Activated CD4-positive, CD25-positive, alpha-beta regulatory T cell treated with anti-CD3 and anti-CD28 coated beads, Interleukin-2, amount 50 U/mL, for 16 hours (primary cell): ENCODE measurements at regions not wholly inside any gene's neighbourhood (a gene's known extent, or its start where the extent isn't known, plus 50 kb on each side); places are given as distances from the start of the nearest gene placed in this dataset.
"Not testable (repeated sequence)": the region's sequence is repeated elsewhere in the genome, so short reads cannot be mapped to it uniquely, and the experiment has no call there.

Source experiments
- DNase-seq: peaks from one replicate; pipeline ENCODE4 v3.0.0-alpha.2; 2020; ENCODE audit warnings: low read depth, low spot score

DNA sequence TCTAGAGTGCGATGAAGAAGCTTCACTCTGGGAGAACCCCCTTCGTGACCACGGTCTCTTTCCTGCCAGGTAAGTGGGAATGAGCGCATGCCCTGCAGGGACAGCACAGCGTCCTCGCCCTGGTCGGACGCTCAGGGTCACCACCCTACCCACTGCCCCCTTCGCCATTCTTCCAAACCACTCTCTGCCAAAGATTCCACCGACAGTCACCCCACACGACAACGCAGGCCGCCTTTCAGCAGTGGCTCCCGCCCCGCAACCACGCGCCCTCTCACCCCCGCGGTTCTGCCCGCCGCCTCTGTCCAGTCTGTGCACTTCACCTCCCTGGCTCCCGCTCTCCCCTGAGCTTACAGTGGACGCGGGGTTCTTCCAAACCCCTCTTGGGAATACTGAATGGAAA is 82.3 kb upstream of the FCGR1A start:
- DNase-seq: not testable (repeated sequence)

DNA sequence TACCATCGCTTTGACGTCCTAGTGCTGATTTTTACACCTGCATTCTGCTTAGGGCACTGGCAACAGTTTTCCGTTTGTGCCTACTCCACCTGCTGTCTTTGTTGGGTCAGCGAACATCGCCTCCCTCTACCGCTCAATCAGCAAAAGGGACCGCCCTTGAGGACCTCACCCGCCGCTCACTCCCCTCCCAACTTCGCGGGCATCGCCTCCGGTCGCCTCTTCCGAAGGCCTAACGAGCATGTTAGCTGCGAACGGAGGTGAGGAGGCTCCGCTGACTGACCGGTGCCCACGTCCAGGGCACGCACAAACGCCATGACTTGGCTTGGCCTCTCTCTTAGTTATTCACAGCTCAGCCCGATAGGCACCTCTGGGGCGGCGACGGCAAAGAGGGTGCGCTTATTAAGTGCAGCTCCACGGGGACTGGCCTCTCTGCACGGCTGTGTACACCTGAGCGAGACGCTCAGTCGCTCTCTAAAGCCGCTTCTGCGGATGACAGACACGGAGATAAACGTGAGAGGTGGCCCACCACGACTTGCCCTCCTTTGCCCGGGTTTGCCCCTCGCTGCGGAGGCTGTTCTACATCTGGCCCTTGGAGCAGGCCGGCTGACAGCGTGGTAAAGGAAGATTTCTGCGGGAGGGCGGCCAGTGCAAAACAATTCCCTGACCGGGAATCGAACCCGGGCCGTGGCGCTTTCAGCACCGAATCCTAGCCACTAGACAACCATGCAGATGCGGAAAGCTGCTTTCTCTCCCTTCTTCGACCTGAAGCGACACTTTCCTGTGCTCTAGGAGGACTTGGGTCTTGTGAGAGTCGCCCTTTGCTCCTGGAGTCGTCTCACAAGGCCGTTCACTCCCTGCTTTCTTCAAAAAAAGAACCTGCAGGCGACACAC is 81.6 kb upstream of the FCGR1A start:
- DNase-seq: not testable (repeated sequence)

DNA sequence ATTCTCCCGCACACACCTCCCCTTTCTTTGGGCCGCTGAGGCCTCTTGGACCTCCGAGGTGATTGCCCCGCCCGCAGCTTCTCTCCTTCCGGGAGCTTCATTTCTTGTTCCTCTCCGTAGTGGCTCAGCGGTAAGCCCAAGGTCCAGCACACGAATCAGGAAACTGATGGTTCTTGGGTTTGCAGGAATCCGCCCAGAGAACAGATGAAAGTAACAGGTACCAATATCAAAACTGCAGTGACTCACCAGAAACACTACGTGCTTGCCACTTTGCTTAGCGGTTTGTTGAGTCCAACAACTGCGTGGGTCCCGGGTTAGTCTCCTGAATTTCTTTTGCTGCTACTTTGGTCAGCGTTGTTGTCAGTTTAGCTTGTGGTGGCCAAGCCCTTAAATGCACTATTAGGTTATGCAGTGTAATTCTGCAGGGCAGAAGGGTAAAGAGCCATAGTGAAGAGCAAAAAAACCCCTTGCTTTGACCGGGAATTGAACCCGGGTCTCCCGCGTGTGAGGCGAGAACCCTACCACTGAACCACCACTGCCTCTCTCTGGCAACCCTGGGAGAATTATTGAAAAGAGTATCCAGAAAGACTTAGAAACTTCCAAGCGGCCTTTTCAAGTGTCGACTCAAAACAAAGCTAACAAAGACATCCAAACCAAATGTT is 74.2 kb upstream of the FCGR1A start:
- peak; percentile 37 for DNase-seq

DNA sequence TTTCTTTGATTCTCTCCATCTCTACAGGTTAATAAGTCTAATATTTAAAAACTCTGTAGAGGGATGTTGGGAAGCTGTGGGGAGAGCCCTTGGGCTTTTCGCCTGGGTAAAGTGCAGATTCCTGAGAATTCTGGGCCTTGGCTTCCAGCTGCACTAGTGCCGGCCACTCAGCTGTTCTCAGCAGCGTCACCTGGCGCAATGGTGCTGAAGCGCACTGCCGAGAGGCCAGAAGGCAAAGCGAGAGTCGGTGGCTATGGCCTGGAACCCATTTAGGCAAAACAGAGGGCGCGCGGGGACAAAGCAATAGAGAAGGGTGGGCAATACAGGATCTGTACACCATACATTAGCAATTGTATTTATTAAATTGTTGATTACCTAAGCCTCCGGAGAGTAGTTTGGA is 70.8 kb upstream of the FCGR1A start:
- not testable (repeated sequence) for DNase-seq

DNA sequence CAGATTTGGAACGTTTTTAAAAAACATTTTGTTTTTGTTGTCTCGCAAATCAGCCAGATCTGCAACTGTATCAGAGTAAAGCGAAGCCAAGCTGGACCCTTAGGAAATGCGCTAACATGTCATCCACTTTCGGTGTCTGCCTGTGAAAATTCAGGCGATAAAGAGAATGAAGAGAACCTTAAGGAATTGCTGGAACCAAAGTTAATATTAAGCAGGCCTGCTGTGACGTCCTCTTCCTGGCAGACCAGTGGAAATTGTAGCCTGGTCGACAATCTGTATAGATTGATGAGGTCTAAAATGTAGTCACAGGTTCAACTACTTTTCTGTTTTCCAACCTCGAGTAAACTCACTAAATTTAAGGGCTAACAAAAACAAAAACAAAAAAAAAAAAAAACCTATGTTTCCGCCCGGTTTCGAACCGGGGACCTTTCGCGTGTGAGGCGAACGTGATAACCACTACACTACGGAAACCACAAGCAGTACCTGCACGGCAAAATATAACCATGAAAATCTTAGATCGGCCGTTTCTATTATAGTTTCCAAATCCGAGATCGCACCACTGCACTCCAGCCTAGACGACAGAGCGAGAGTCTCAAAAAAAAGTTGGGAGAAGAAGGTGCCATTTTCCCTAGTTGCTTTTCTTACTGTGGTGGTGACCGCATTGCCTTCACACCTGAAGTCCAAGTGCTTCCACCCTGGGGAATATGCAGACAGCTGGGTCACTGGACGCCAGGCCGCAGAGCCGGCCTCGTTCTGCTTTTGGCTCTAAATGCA is 70.2 kb upstream of the FCGR1A start:
- not testable (repeated sequence) for DNase-seq

DNA sequence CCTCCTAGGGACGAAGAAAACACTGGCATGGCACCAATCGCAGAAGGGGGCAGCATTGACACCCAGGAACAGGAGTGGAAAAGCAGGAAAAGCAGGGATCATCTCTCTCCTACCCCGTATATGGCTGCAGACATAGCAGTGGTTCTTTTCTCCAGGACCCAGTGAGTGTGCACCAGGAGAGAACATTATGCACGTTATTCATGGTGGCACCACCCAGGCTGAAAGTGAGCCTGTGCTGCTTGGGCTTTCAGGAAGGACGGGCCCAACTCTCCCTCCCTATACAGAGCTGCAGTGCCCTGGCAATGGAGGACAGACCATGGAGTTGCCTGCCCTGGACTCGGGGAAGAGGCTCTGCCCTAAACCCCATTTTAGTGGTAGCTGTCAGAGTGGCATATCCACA is 69.0 kb upstream of the FCGR1A start:
- DNase-seq: not testable (repeated sequence)

DNA sequence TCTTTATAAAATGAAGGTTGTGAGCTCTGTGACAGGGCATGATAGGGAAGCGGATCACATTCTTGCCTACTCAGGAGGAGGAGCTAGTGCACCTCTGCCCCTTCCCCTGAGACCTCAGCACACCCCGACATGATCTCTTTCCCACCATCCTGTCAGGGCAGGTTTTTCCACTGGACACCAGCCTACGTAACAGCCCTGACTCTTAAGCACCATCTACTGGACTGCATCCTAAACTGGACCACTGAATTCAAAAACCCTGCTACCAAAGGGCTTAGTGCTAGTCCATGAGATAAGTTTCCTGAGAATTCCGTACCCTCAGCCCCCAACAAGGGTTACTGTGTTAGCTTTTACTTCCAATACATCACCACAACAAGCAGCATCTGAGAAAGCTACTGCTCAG is 68.5 kb upstream of the FCGR1A start:
- not testable (repeated sequence) for DNase-seq

GRCh38 chr1:149724618-149725302 is 57.7 kb upstream of the FCGR1A start:
- not testable (repeated sequence) for DNase-seq

GRCh38 chr1:149726688-149727087 is 55.8 kb upstream of the FCGR1A start:
- not testable (repeated sequence) for DNase-seq

- not testable (repeated sequence) for DNase-seq
Observed at GRCh38 chr1:149728598-149728997, 53.9 kb upstream of the FCGR1A start.
